Gastroesophageal sphincter (tissue), 3 donors: ENCODE measurements at regions not wholly inside any gene's neighbourhood (a gene's known extent, or its start where the extent isn't known, plus 50 kb on each side); places are given as distances from the start of the nearest gene placed in this dataset.

Source experiments
- CTCF ChIP-seq, 4 experiments: fragments of 200-600 bp in 2 of 4; fragments of 450-650 bp in 2 of 4; sonication (generic) in 1 of 4; IDR thresholded peaks; one replicate each; pipeline ENCODE4 v1.5.1; 2017 to 2019; ENCODE audit warnings: antibody characterized with exemption in 4 of 4, mild to moderate bottlenecking in 2 of 4, moderate library complexity in 2 of 4
- POLR2AphosphoS5 ChIP-seq: sonication (generic); formaldehyde crosslinking; IDR thresholded peaks from one replicate; pipeline ENCODE4 v1.6.1; 2017; ENCODE audit warnings: antibody characterized with exemption

GRCh38 chr9:38342532-38342931 lies 50.0 kb upstream of the ALDH1B1 start:
- no peak for TF ChIP-seq POLR2AphosphoS5
- no peak for TF ChIP-seq CTCF (IDR thresholded peaks at IDR 0.05)
